Thoracic aorta (tissue), 2 donors: ENCODE measurements at regions not wholly inside any gene's neighbourhood (a gene's known extent, or its start where the extent isn't known, plus 50 kb on each side); places are given as distances from the start of the nearest gene placed in this dataset.

ENCODE experiments used
- ATAC-seq: fragments of 150-250 bp; one replicate; pipeline ENCODE4 v1.8.0; 2017; ENCODE audit warnings: low read depth; ENCODE audit not compliant: insufficient number of reproducible peaks, low FRiP score
- DNase-seq: peaks from one replicate; pipeline ENCODE4 v3.0.0-alpha.2; 2020; ENCODE audit warnings: low spot score
- H3K27ac ChIP-seq, 2 donors: fragments of 200-600 bp; sonication (generic); 1 replicate in 1 of 2; 2 replicates in 1 of 2; pipeline ENCODE4 v1.5.1; 2016; ENCODE audit warnings: mild to moderate bottlenecking in 2 of 2, moderate library complexity in 2 of 2
- H3K27me3 ChIP-seq: fragments of 200-600 bp; sonication (generic); replicated peaks from 2 replicates; pipeline ENCODE4 v1.6.0; 2016; ENCODE audit warnings: mild to moderate bottlenecking; ENCODE audit not compliant: insufficient read depth
- H3K36me3 ChIP-seq: fragments of 200-600 bp; sonication (generic); one replicate; pipeline ENCODE4 v1.5.1; 2016
- H3K4me1 ChIP-seq, 2 donors: fragments of 200-600 bp; sonication (generic); 1 replicate in 1 of 2; 2 replicates in 1 of 2; pipeline versions ENCODE4 v1.5.1 to v1.6.0; 2016; ENCODE audit warnings: low read depth in 2 of 2, mild to moderate bottlenecking in 1 of 2; ENCODE audit not compliant: control insufficient read depth in 1 of 2
- H3K4me3 ChIP-seq: fragments of 200-600 bp; sonication (generic); 2 replicates; pipeline ENCODE4 v1.5.1; 2016; ENCODE audit warnings: mild to moderate bottlenecking
- H3K9me3 ChIP-seq: fragments of 200-600 bp; sonication (generic); 2 replicates; pipeline ENCODE4 v1.5.1; 2016
- TF ChIP-seq, protein P1 (sequence below): fragments of 200-600 bp; sonication (generic); IDR thresholded peaks from one replicate; pipeline ENCODE4 v1.5.1; 2019; ENCODE audit warnings: antibody characterized with exemption

- no peak for DNase-seq
- no peak overlapping the region for H3K4me3 ChIP-seq
- no peak overlapping the region for H3K27ac ChIP-seq
- no peaks in the 10 kb centered on the region for H3K4me1 ChIP-seq
- no peak for ATAC-seq
- no peaks in the 10 kb centered on the region for H3K27me3 ChIP-seq
- no peaks in the 10 kb centered on the region for H3K9me3 ChIP-seq
- H3K36me3 ChIP-seq, result no peaks in the 10 kb centered on the region
- TF ChIP-seq, protein P1, sequence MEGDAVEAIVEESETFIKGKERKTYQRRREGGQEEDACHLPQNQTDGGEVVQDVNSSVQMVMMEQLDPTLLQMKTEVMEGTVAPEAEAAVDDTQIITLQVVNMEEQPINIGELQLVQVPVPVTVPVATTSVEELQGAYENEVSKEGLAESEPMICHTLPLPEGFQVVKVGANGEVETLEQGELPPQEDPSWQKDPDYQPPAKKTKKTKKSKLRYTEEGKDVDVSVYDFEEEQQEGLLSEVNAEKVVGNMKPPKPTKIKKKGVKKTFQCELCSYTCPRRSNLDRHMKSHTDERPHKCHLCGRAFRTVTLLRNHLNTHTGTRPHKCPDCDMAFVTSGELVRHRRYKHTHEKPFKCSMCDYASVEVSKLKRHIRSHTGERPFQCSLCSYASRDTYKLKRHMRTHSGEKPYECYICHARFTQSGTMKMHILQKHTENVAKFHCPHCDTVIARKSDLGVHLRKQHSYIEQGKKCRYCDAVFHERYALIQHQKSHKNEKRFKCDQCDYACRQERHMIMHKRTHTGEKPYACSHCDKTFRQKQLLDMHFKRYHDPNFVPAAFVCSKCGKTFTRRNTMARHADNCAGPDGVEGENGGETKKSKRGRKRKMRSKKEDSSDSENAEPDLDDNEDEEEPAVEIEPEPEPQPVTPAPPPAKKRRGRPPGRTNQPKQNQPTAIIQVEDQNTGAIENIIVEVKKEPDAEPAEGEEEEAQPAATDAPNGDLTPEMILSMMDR, result no peak
Observed at GRCh38 chr11:80167766-80168165, 726.9 kb upstream of the TENM4 start.

DNA sequence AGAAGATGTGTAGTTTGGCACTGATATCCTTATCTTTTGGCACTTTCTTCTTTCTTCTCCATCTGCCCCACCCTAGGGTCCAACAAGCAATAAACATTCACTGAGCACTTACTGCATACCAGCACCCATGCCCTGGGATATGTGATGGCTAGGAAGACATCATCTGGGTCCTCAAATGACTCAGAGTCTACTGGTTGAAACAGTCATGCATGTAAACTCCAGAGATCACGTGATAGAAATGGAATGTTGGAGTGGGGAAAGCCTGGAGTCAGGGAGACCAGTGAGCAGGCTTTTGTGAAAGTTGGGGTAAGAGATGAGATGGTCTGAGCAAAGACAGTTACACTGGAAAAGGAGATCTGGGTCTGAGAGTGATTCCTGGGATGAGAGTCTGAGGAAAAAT, 724.9 kb upstream of the TENM4 start:
- no peak overlapping the region for H3K27ac ChIP-seq
- TF ChIP-seq, protein P1, result no peak
- H3K27me3 ChIP-seq, result no peaks in the 10 kb centered on the region
- H3K9me3 ChIP-seq, result no peaks in the 10 kb centered on the region
- H3K4me3 ChIP-seq, result no peak overlapping the region
- DNase-seq (no peak), ATAC-seq (no peak)
- H3K36me3 ChIP-seq, result no peaks in the 10 kb centered on the region
- H3K4me1 ChIP-seq, result no peaks in the 10 kb centered on the region

- H3K4me1 ChIP-seq, result no peaks in the 10 kb centered on the region
- H3K27me3 ChIP-seq, result no peaks in the 10 kb centered on the region
- TF ChIP-seq, protein P1, result no peak
- H3K36me3 ChIP-seq, result no peaks in the 10 kb centered on the region
- DNase-seq, result no peak
- H3K4me3 ChIP-seq, result no peak overlapping the region
- ATAC-seq, result no peak
- no peak overlapping the region for H3K27ac ChIP-seq
- no peaks in the 10 kb centered on the region for H3K9me3 ChIP-seq
Observed at GRCh38 chr11:80163441-80163840, 722.6 kb upstream of the TENM4 start.

- no peak overlapping the region for H3K27ac ChIP-seq
- H3K4me3 ChIP-seq, result no peak overlapping the region
- no peaks in the 10 kb centered on the region for H3K36me3 ChIP-seq
- TF ChIP-seq, protein P1, result no peak
- H3K9me3 ChIP-seq, result no peaks in the 10 kb centered on the region
- no peaks in the 10 kb centered on the region for H3K4me1 ChIP-seq
- ATAC-seq (no peak), DNase-seq (no peak)
- H3K27me3 ChIP-seq, result no peaks in the 10 kb centered on the region
Observed at GRCh38 chr11:80163011-80163410, 722.2 kb upstream of the TENM4 start.

DNA sequence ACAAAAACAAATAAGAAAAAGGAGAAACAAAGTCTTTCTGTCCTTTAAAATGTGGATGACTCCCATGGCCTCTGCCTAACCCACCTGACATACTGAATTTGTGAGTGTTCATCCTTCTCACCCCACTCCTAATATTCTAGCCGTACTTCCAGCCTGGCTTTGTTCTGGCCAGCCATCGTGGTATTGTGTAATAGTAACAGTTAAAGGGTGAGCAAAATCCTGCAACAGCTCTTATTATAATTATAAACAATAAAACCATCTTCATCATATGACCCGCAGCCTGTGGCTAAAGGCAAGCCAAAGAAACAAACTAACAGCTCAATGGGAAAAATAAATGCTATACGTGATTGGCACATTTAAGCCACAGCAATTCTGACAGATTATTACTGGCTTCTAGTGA, 721.6 kb upstream of the TENM4 start:
- Histone ChIP-seq H3K27ac (no peak overlapping the region), H3K4me1 (no peaks in the 10 kb centered on the region)
- ATAC-seq, result no peak

More for the DNA sequence above, 721.6 kb upstream of the TENM4 start:
- no peaks in the 10 kb centered on the region for H3K36me3 ChIP-seq
- H3K27me3 ChIP-seq, result no peaks in the 10 kb centered on the region
- no peaks in the 10 kb centered on the region for H3K9me3 ChIP-seq
- TF ChIP-seq, protein P1, result no peak
- no peak for DNase-seq
- no peak overlapping the region for H3K4me3 ChIP-seq
